Neural progenitor cell (in vitro differentiated cells): ENCODE measurements at regions not wholly inside any gene's neighbourhood (a gene's known extent, or its start where the extent isn't known, plus 50 kb on each side); places are given as distances from the start of the nearest gene placed in this dataset.

Source experiments
- DNase-seq: peaks from one replicate; pipeline ENCODE4 v3.0.0-alpha.2; 2016; ENCODE audit warnings: low spot score
- H2AFZ ChIP-seq: fragments of 200-600 bp; sonication (generic); replicated peaks from 2 replicates; pipeline ENCODE4 v1.6.1; 2016; ENCODE audit warnings: antibody characterized with exemption
- H3F3A ChIP-seq: fragments of 200-600 bp; sonication (generic); 2 replicates; pipeline ENCODE4 v1.6.1; 2016; ENCODE audit warnings: antibody characterized with exemption, low read depth
- H3K27ac ChIP-seq: fragments of 200-600 bp; sonication (generic); 2 replicates; pipeline ENCODE4 v1.5.1; 2016; ENCODE audit warnings: mild to moderate bottlenecking
- H3K27me3 ChIP-seq: fragments of 200-600 bp; sonication (generic); 2 replicates; pipeline ENCODE4 v1.6.1; 2016; ENCODE audit warnings: mild to moderate bottlenecking, moderate library complexity
- H3K36me3 ChIP-seq: fragments of 200-600 bp; sonication (generic); 2 replicates; pipeline ENCODE4 v1.5.1; 2016
- H3K4me1 ChIP-seq: fragments of 200-600 bp; sonication (generic); 2 replicates; pipeline ENCODE4 v1.6.1; 2016; ENCODE audit warnings: mixed run types
- H3K4me2 ChIP-seq: fragments of 200-600 bp; sonication (generic); 2 replicates; pipeline ENCODE4 v1.6.1; 2016
- H3K4me3 ChIP-seq: fragments of 200-600 bp; sonication (generic); 2 replicates; pipeline ENCODE4 v1.5.1; 2016
- H3K79me2 ChIP-seq: fragments of 200-600 bp; sonication (generic); 2 replicates; pipeline ENCODE4 v1.6.1; 2016; ENCODE audit warnings: low read depth
- H3K9ac ChIP-seq: fragments of 200-600 bp; sonication (generic); 2 replicates; pipeline ENCODE4 v1.6.1; 2016
- H3K9me3 ChIP-seq: fragments of 200-600 bp; sonication (generic); 2 replicates; pipeline ENCODE4 v1.5.1; 2016; ENCODE audit warnings: low read depth
- H4K20me1 ChIP-seq: fragments of 200-600 bp; sonication (generic); 2 replicates; pipeline ENCODE4 v1.6.1; 2016; ENCODE audit warnings: low read depth
- H3K27ac Mint-ChIP-seq: 3 replicates; pipeline ENCODE4 v1.8.0; 2021; ENCODE audit warnings: mixed read lengths
- H3K27me3 Mint-ChIP-seq: 2 replicates; pipeline ENCODE4 v1.8.0; 2022; ENCODE audit warnings: low read depth, mild to moderate bottlenecking, inconsistent platforms, moderate library complexity, mixed read lengths; ENCODE audit not compliant: insufficient read depth
- H3K36me3 Mint-ChIP-seq: 3 replicates; pipeline ENCODE4 v1.8.0; 2021; ENCODE audit warnings: mixed read lengths
- H3K4me1 Mint-ChIP-seq: 3 replicates; pipeline ENCODE4 v1.8.0; 2021; ENCODE audit warnings: mixed read lengths
- H3K4me3 Mint-ChIP-seq: 3 replicates; pipeline ENCODE4 v1.8.0; 2021; ENCODE audit warnings: mild to moderate bottlenecking, moderate library complexity, mixed read lengths
- H3K9me3 Mint-ChIP-seq: 3 replicates; pipeline ENCODE4 v1.8.0; 2020; ENCODE audit warnings: mixed read lengths
- EZH2 ChIP-seq: fragments of 200-600 bp; sonication (generic); IDR thresholded peaks from 2 replicates; pipeline ENCODE4 v1.6.1; 2017; ENCODE audit warnings: antibody characterized with exemption, mild to moderate bottlenecking, moderate library complexity
- EZH2phosphoT487 ChIP-seq: fragments of 200-600 bp; sonication (generic); IDR thresholded peaks from 2 replicates; pipeline ENCODE4 v1.6.1; 2017; ENCODE audit warnings: antibody characterized with exemption
- TF ChIP-seq, protein P1 (sequence below): fragments of 200-600 bp; sonication (generic); IDR thresholded peaks from 2 replicates; pipeline ENCODE4 v1.5.1; 2017; ENCODE audit warnings: antibody characterized with exemption, mild to moderate bottlenecking

DNA sequence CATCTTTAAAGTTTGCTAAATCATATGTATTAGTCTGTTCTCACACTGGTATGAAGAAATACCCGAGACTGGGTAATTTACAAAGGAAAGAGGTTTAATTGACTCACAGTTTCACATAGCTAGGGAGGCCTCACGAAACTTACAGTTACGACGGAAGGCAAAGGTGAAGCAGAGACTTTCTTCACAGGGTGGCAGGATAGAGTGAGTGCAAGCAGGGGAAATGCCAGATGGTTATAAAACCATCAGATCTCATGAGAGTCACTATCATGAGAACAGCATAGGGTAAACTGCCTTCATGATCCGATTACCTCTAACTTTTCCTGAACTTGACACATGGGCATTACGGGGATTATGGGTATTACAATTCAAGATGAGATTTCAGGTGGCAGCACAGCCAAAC, 1075.2 kb upstream of the NRXN1 start:
- Histone ChIP-seq H3K27me3 (no peaks in the 10 kb centered on the region), H3K27ac (no peak overlapping the region), H4K20me1 (no peaks in the 10 kb centered on the region), H3K36me3 (no peaks in the 10 kb centered on the region), H3K4me2 (no peak overlapping the region), H3K9me3 (no peaks in the 10 kb centered on the region), H3F3A (no peaks in the 10 kb centered on the region), H3K79me2 (no peaks in the 10 kb centered on the region), H2AFZ (no peak overlapping the region), H3K4me3 (no peak overlapping the region), H3K4me1 (no peaks in the 10 kb centered on the region), H3K9ac (no peak overlapping the region)
- H3K36me3 Mint-ChIP-seq, result no peaks in the 10 kb centered on the region
- H3K4me1 Mint-ChIP-seq, result no peaks in the 10 kb centered on the region
- H3K27me3 Mint-ChIP-seq, result no peaks in the 10 kb centered on the region
- H3K9me3 Mint-ChIP-seq, result no peaks in the 10 kb centered on the region
- H3K27ac Mint-ChIP-seq, result no peak overlapping the region
- no peak for DNase-seq
- TF ChIP-seq EZH2phosphoT487 (no peak), EZH2 (no peak)
- TF ChIP-seq, protein P1, sequence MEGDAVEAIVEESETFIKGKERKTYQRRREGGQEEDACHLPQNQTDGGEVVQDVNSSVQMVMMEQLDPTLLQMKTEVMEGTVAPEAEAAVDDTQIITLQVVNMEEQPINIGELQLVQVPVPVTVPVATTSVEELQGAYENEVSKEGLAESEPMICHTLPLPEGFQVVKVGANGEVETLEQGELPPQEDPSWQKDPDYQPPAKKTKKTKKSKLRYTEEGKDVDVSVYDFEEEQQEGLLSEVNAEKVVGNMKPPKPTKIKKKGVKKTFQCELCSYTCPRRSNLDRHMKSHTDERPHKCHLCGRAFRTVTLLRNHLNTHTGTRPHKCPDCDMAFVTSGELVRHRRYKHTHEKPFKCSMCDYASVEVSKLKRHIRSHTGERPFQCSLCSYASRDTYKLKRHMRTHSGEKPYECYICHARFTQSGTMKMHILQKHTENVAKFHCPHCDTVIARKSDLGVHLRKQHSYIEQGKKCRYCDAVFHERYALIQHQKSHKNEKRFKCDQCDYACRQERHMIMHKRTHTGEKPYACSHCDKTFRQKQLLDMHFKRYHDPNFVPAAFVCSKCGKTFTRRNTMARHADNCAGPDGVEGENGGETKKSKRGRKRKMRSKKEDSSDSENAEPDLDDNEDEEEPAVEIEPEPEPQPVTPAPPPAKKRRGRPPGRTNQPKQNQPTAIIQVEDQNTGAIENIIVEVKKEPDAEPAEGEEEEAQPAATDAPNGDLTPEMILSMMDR, result no peak
- H3K4me3 Mint-ChIP-seq, result no peak overlapping the region

DNA sequence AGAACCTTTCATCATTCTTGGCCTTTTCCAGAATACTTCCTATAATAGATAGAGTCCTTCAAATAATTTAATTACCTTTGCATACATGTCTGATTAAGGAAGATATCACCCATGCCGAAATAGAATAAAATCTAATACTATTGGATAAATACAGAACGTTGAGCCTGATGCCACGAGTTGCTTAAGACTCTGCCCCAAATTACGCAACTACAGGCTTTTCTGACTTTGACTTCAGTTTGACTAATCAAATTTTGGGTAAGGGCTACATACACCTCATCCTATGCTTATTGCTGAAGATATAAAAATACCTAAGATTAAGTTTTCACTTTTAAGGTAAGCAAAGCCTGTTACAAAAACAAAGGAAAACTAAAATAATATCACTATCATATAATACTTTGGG, 1065.1 kb upstream of the NRXN1 start:
- H3K4me3 ChIP-seq, result no peak overlapping the region
- H3K79me2 ChIP-seq, result no peaks in the 10 kb centered on the region
- Mint-ChIP-seq H3K4me3 (no peak overlapping the region), H3K36me3 (no peaks in the 10 kb centered on the region), H3K4me1 (no peaks in the 10 kb centered on the region), H3K27me3 (no peaks in the 10 kb centered on the region), H3K27ac (no peak overlapping the region), H3K9me3 (no peaks in the 10 kb centered on the region)
- no peak overlapping the region for H3K27ac ChIP-seq
- TF ChIP-seq EZH2, result no peak
- TF ChIP-seq EZH2phosphoT487, result no peak
- TF ChIP-seq, protein P1, result no peak
- no peaks in the 10 kb centered on the region for H3F3A ChIP-seq
- H3K36me3 ChIP-seq, result no peaks in the 10 kb centered on the region
- no peak for DNase-seq
- no peaks in the 10 kb centered on the region for H3K27me3 ChIP-seq
- H4K20me1 ChIP-seq, result no peaks in the 10 kb centered on the region
- no peaks in the 10 kb centered on the region for H3K4me1 ChIP-seq
- no peaks in the 10 kb centered on the region for H3K9me3 ChIP-seq
- H3K9ac ChIP-seq, result no peak overlapping the region
- no peak overlapping the region for H3K4me2 ChIP-seq
- H2AFZ ChIP-seq, result no peak overlapping the region

DNA sequence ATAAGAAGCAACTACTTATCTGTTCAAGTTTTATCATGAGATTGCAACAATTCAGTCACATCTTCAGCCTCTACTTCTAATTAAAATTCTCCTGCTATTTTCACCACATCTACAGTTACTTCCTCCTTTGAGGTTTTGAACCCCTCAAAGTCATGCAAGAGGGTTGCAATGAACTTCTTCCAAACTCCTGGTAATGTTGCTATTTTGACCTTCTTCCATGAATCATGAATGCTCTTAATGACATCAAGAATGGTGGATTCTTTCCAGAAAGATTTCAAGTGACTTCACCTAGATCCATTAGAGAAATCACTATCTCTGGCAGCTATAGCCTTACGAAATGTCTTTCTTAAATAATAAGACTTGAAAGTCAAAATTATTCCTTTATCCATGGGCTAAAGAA, 1052.8 kb upstream of the NRXN1 start:
- no peaks in the 10 kb centered on the region for H3K36me3 ChIP-seq
- H3K9me3 Mint-ChIP-seq, result no peaks in the 10 kb centered on the region

More for the DNA sequence above, 1052.8 kb upstream of the NRXN1 start:
- Histone ChIP-seq H3K4me2 (no peak overlapping the region), H4K20me1 (no peaks in the 10 kb centered on the region), H3K27me3 (no peaks in the 10 kb centered on the region), H3K27ac (no peak overlapping the region), H2AFZ (no peak overlapping the region), H3K4me3 (no peak overlapping the region), H3K9ac (no peak overlapping the region), H3K9me3 (no peaks in the 10 kb centered on the region), H3K79me2 (no peaks in the 10 kb centered on the region), H3F3A (no peaks in the 10 kb centered on the region), H3K4me1 (no peaks in the 10 kb centered on the region)
- Mint-ChIP-seq H3K36me3 (no peaks in the 10 kb centered on the region), H3K4me3 (no peak overlapping the region), H3K27me3 (no peaks in the 10 kb centered on the region), H3K4me1 (peaks cover 4% of the 10 kb centered on the region), H3K27ac (no peak overlapping the region)
- no peak for TF ChIP-seq EZH2
- TF ChIP-seq EZH2phosphoT487, result no peak
- TF ChIP-seq, protein P1, result no peak
- no peak for DNase-seq
